HCT116 (cell line): ENCODE measurements at regions not wholly inside any gene's neighbourhood (a gene's known extent, or its start where the extent isn't known, plus 50 kb on each side); places are given as distances from the start of the nearest gene placed in this dataset.

Experiments
- ATAC-seq: fragments of 200-7000 bp; cut with Tn5 transposase; 2 replicates; pipeline ENCODE4 v1.9.1; 2020; ENCODE audit warnings: mild to moderate bottlenecking, moderate library complexity
- BruUV-seq: library from RNA; stranded (reverse); fragments of 400-500 nt; replicated peaks from 2 replicates; lab custom pipeline; 2021; lab: Mats Ljungman, UMichigan
- CTCF ChIA-PET: fragments of 300-600 bp; sonication (Branson Sonifier 250); formaldehyde crosslinking; loops from one replicate; lab custom pipeline; 2021; ENCODE audit warnings: antibody characterized with exemption; lab: Charles Lee
- POLR2A ChIA-PET: fragments of 300-600, 350-600 bp; sonication (Branson Sonifier 250); formaldehyde crosslinking; loops from one replicate; lab custom pipeline; 2021; ENCODE audit warnings: antibody characterized with exemption; lab: Charles Lee
- RAD21 ChIA-PET, 2 experiments: fragments of 300-600 bp; sonication (Branson Sonifier 250); formaldehyde crosslinking; loops; one replicate each; lab custom pipeline; 2023; ENCODE audit warnings: low total read pairs in 2 of 2; ENCODE audit not compliant: uncharacterized antibody in 2 of 2, unreplicated experiment in 2 of 2, low non-redundant PET in 1 of 2; lab: Charles Lee
- DNase-seq: peaks from one replicate; pipeline ENCODE4 v3.0.0-alpha.2; 2010; ENCODE audit warnings: low read depth, low spot score
- H2AFZ ChIP-seq: fragments of 200-600 bp; shearing (Covaris generic), sonication (generic); 2 replicates; pipeline ENCODE4 v1.6.1; 2017; ENCODE audit warnings: low read depth, mixed run types, mixed read lengths, antibody characterized with exemption, low read length; ENCODE audit not compliant: poor library complexity, severe bottlenecking
- H3K27ac ChIP-seq: 2 replicates; pipeline ENCODE4 v1.5.1; 2012; ENCODE audit warnings: low read depth, low read length
- H3K27me3 ChIP-seq: fragments of 200-600 bp; sonication (generic); 2 replicates; pipeline ENCODE4 v1.6.1; 2016; ENCODE audit warnings: mixed run types, low read length, mixed read lengths; ENCODE audit not compliant: insufficient read depth
- H3K36me3 ChIP-seq, 2 experiments: fragments of 200-500 bp in 1 of 2; fragments of 200-600 bp in 1 of 2; sonication (Bioruptor generic) in 1 of 2; sonication (generic) in 1 of 2; 2 replicates each; pipeline versions ENCODE4 v1.5.1 to v1.6.1; 2014 to 2016; ENCODE audit warnings: low read length in 2 of 2, inconsistent platforms in 1 of 2, mixed read lengths in 1 of 2, mixed run types in 1 of 2; ENCODE audit not compliant: insufficient read depth in 2 of 2, control insufficient read depth in 1 of 2
- H3K4me1 ChIP-seq, 2 experiments: fragments of 200-600 bp in 1 of 2; sonication (generic) in 1 of 2; 2 replicates each; pipeline versions ENCODE4 v1.5.1 to v1.6.1; 2012 to 2017; ENCODE audit warnings: low read length in 2 of 2, inconsistent platforms in 1 of 2, mild to moderate bottlenecking in 1 of 2, mixed read lengths in 1 of 2, mixed run types in 1 of 2, moderate library complexity in 1 of 2; ENCODE audit not compliant: insufficient read depth in 2 of 2, control insufficient read depth in 1 of 2
- H3K4me2 ChIP-seq: fragments of 200-600 bp; sonication (generic); 2 replicates; pipeline ENCODE4 v1.6.1; 2017; ENCODE audit warnings: mixed run types, low read length, mixed read lengths
- H3K4me3 ChIP-seq, 2 experiments: fragments of 200-600 bp in 1 of 2; sonication (generic) in 1 of 2; replicated peaks in 1 of 2; 2 replicates each; pipeline ENCODE4 v1.5.1; 2011 to 2016; ENCODE audit warnings: low read length in 2 of 2, control low read depth in 1 of 2, low read depth in 1 of 2, mild to moderate bottlenecking in 1 of 2, mixed read lengths in 1 of 2, mixed run types in 1 of 2
- H3K79me2 ChIP-seq: fragments of 200-600 bp; sonication (generic); 2 replicates; pipeline ENCODE4 v1.6.1; 2017; ENCODE audit warnings: mild to moderate bottlenecking, mixed run types, low read length, moderate library complexity, mixed read lengths; ENCODE audit not compliant: insufficient read depth
- H3K9ac ChIP-seq: fragments of 200-600 bp; sonication (generic); 2 replicates; pipeline ENCODE4 v1.6.1; 2016; ENCODE audit warnings: low read length, mixed read lengths
- H3K9me2 ChIP-seq: fragments of 200-600 bp; sonication (generic), shearing (Covaris generic); 2 replicates; pipeline ENCODE4 v1.6.1; 2017; ENCODE audit warnings: mixed run types, mild to moderate bottlenecking, moderate library complexity; ENCODE audit not compliant: insufficient read depth
- H3K9me3 ChIP-seq, 2 experiments: fragments of 200-500 bp in 1 of 2; fragments of 200-600 bp in 1 of 2; sonication (Bioruptor generic) in 1 of 2; sonication (generic) in 1 of 2; 2 replicates each; pipeline ENCODE4 v1.6.1; 2014 to 2017; ENCODE audit warnings: low read length in 2 of 2, mixed read lengths in 2 of 2, inconsistent platforms in 1 of 2, low read depth in 1 of 2, mild to moderate bottlenecking in 1 of 2, mixed run types in 1 of 2, moderate library complexity in 1 of 2; ENCODE audit not compliant: control insufficient read depth in 1 of 2, insufficient read depth in 1 of 2
- H4K20me1 ChIP-seq: fragments of 200-600 bp; sonication (generic), shearing (Covaris generic); 2 replicates; pipeline ENCODE4 v1.6.1; 2017; ENCODE audit warnings: mixed run types, mild to moderate bottlenecking, moderate library complexity; ENCODE audit not compliant: insufficient read depth
- CBX3 ChIP-seq: IDR thresholded peaks from 2 replicates; pipeline ENCODE4 v1.6.1; 2012; ENCODE audit warnings: low read depth
- CEBPB ChIP-seq: IDR thresholded peaks from 2 replicates; pipeline ENCODE4 v1.6.1; 2012; ENCODE audit warnings: low read depth
- CTCF ChIP-seq, 3 experiments: fragments of 200-600 bp in 1 of 3; sonication (generic) in 1 of 3; IDR thresholded peaks in 2 of 3; conservative IDR thresholded peaks in 1 of 3; 2 replicates each; pipeline ENCODE4 v1.5.1; 2012 to 2017; ENCODE audit warnings: low read depth in 2 of 3, low read length in 2 of 3, antibody characterized with exemption in 1 of 3, borderline replicate concordance in 1 of 3, control low read depth in 1 of 3, mild to moderate bottlenecking in 1 of 3, mixed read lengths in 1 of 3, mixed run types in 1 of 3, moderate library complexity in 1 of 3; ENCODE audit not compliant: insufficient read depth in 1 of 3
- EGR1 ChIP-seq: IDR thresholded peaks from 2 replicates; pipeline ENCODE4 v1.6.1; 2012; ENCODE audit warnings: low read depth
- ELF1 ChIP-seq: IDR thresholded peaks from 2 replicates; pipeline ENCODE4 v1.6.1; 2012; ENCODE audit warnings: low read depth, borderline replicate concordance
- EZH2 ChIP-seq: fragments of 200-600 bp; sonication (generic); IDR thresholded peaks from 2 replicates; pipeline ENCODE4 v1.6.1; 2017; ENCODE audit warnings: antibody characterized with exemption, mixed run types
- EZH2phosphoT487 ChIP-seq: fragments of 200-600 bp; IDR thresholded peaks from 2 replicates; pipeline ENCODE4 v1.6.1; 2018; ENCODE audit warnings: antibody characterized with exemption, borderline replicate concordance
- FOSL1 ChIP-seq: IDR thresholded peaks from 2 replicates; pipeline ENCODE4 v1.6.1; 2012; ENCODE audit warnings: low read depth
- MAX ChIP-seq: IDR thresholded peaks from 2 replicates; pipeline ENCODE4 v1.6.1; 2012
- POLR2A ChIP-seq: IDR thresholded peaks from 2 replicates; pipeline ENCODE4 v1.7.0; 2011; ENCODE audit warnings: borderline replicate concordance; ENCODE audit not compliant: insufficient read depth, insufficient read length; ENCODE audit errors: extremely low read depth
- POLR2AphosphoS5 ChIP-seq: IDR thresholded peaks from 2 replicates; pipeline ENCODE4 v1.6.1; 2011; ENCODE audit warnings: mild to moderate bottlenecking, low read depth, low read length, moderate library complexity
- RAD21 ChIP-seq: IDR thresholded peaks from 2 replicates; pipeline ENCODE4 v1.6.1; 2012; ENCODE audit warnings: low read depth, mild to moderate bottlenecking
- SP1 ChIP-seq: IDR thresholded peaks from 2 replicates; pipeline ENCODE4 v1.6.1; 2012; ENCODE audit warnings: low read depth
- SRF ChIP-seq: IDR thresholded peaks from 2 replicates; pipeline ENCODE4 v1.6.1; 2012; ENCODE audit warnings: low read depth
- YY1 ChIP-seq: IDR thresholded peaks from 2 replicates; pipeline ENCODE4 v1.6.1; 2011; ENCODE audit warnings: low read length, low read depth, moderate library complexity, mild to moderate bottlenecking; ENCODE audit not compliant: insufficient replicate concordance; ENCODE audit errors: extremely low read depth
- intact Hi-C: fragments of 100-400 bp; cut with micrococcal nuclease; formaldehyde crosslinking; loops from 2 replicates; pipeline ENCODE4 v1.10.0; 2022
- TF ChIP-seq, protein P1 (sequence below): IDR thresholded peaks from 2 replicates; pipeline ENCODE4 v1.6.1; 2011; ENCODE audit warnings: mild to moderate bottlenecking, low read length, moderate library complexity; ENCODE audit not compliant: insufficient replicate concordance; ENCODE audit errors: extremely low read depth
- TF ChIP-seq, protein P2 (sequence below): IDR thresholded peaks from 2 replicates; pipeline ENCODE4 v1.6.1; 2012; ENCODE audit warnings: low read depth
- TF ChIP-seq, protein P3 (sequence below): IDR thresholded peaks from 2 replicates; pipeline ENCODE4 v1.6.1; 2012

- no peak for DNase-seq
- Histone ChIP-seq H3K9ac (no peak overlapping the region), H3K4me1 (peaks cover 10 to 21% of the 10 kb centered on the region in 2 experiments; a peak in 3 of 4 replicates), H3K4me3 (no peak overlapping the region), H3K9me2 (no peaks in the 10 kb centered on the region), H3K4me2 (no peak overlapping the region), H2AFZ (no peak overlapping the region), H4K20me1 (no peaks in the 10 kb centered on the region), H3K9me3 (no peaks in the 10 kb centered on the region), H3K27ac (no peak overlapping the region), H3K27me3 (no peaks in the 10 kb centered on the region), H3K79me2 (no peaks in the 10 kb centered on the region), H3K36me3 (no peaks in the 10 kb centered on the region)
- intact Hi-C loops, result no loop called here
- no TSS peak for BruUV-seq
- POLR2A ChIA-PET, result no interaction called here
- no peak for TF ChIP-seq SP1
- no peak for TF ChIP-seq FOSL1
- TF ChIP-seq CEBPB, result no peak
- TF ChIP-seq EZH2phosphoT487, result no peak
- no peak for TF ChIP-seq MAX
- TF ChIP-seq POLR2A, result no peak
- TF ChIP-seq EZH2, result no peak
- TF ChIP-seq, protein P1, sequence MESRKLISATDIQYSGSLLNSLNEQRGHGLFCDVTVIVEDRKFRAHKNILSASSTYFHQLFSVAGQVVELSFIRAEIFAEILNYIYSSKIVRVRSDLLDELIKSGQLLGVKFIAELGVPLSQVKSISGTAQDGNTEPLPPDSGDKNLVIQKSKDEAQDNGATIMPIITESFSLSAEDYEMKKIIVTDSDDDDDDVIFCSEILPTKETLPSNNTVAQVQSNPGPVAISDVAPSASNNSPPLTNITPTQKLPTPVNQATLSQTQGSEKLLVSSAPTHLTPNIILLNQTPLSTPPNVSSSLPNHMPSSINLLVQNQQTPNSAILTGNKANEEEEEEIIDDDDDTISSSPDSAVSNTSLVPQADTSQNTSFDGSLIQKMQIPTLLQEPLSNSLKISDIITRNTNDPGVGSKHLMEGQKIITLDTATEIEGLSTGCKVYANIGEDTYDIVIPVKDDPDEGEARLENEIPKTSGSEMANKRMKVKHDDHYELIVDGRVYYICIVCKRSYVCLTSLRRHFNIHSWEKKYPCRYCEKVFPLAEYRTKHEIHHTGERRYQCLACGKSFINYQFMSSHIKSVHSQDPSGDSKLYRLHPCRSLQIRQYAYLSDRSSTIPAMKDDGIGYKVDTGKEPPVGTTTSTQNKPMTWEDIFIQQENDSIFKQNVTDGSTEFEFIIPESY, result no peak
- no peak for TF ChIP-seq ELF1
- TF ChIP-seq, protein P2, sequence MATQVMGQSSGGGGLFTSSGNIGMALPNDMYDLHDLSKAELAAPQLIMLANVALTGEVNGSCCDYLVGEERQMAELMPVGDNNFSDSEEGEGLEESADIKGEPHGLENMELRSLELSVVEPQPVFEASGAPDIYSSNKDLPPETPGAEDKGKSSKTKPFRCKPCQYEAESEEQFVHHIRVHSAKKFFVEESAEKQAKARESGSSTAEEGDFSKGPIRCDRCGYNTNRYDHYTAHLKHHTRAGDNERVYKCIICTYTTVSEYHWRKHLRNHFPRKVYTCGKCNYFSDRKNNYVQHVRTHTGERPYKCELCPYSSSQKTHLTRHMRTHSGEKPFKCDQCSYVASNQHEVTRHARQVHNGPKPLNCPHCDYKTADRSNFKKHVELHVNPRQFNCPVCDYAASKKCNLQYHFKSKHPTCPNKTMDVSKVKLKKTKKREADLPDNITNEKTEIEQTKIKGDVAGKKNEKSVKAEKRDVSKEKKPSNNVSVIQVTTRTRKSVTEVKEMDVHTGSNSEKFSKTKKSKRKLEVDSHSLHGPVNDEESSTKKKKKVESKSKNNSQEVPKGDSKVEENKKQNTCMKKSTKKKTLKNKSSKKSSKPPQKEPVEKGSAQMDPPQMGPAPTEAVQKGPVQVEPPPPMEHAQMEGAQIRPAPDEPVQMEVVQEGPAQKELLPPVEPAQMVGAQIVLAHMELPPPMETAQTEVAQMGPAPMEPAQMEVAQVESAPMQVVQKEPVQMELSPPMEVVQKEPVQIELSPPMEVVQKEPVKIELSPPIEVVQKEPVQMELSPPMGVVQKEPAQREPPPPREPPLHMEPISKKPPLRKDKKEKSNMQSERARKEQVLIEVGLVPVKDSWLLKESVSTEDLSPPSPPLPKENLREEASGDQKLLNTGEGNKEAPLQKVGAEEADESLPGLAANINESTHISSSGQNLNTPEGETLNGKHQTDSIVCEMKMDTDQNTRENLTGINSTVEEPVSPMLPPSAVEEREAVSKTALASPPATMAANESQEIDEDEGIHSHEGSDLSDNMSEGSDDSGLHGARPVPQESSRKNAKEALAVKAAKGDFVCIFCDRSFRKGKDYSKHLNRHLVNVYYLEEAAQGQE, result no peak
- TF ChIP-seq, protein P3, sequence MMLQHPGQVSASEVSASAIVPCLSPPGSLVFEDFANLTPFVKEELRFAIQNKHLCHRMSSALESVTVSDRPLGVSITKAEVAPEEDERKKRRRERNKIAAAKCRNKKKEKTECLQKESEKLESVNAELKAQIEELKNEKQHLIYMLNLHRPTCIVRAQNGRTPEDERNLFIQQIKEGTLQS, result no peak
- TF ChIP-seq RAD21, result no peak
- no peak for TF ChIP-seq YY1
- TF ChIP-seq CBX3, result no peak
- no peak for TF ChIP-seq SRF
- TF ChIP-seq EGR1, result no peak
- no peak for TF ChIP-seq POLR2AphosphoS5
- no peak for TF ChIP-seq CTCF (IDR thresholded peaks at IDR 0.05 in 2 of 3, conservative IDR thresholded peaks at IDR 0.05 in 1 of 3; ENCODE audit: borderline replicate concordance in 1 of 3, insufficient read depth in 1 of 3, low read depth in 2 of 3, low read length in 2 of 3)
- RAD21 ChIA-PET, result no interaction called here
- CTCF ChIA-PET, result no interaction called here
- no peak for ATAC-seq
These were observed 88.8 kb upstream of the CTNNA1 start for GRCh38 chr5:138664276-138664943.
